ENCODE measurements at regions not wholly inside any gene's neighbourhood (a gene's known extent, or its start where the extent isn't known, plus 50 kb on each side); places are given as distances from the start of the nearest gene placed in this dataset.

GRCh38 chr7:116418524-116418923, 81.0 kb upstream of the CAV2 start:
- no peak for DNase-seq (ENCODE audit: low read depth)

- no peak for DNase-seq (ENCODE audit: low read depth)
Measured at GRCh38 chr7:116420003-116420402, 79.5 kb upstream of the CAV2 start.

GRCh38 chr7:116421298-116421697, 78.2 kb upstream of the CAV2 start:
- DNase-seq (ENCODE audit: low read depth), result no peak

- DNase-seq (ENCODE audit: low read depth), result no peak
Measured at GRCh38 chr7:116422683-116423082, 76.9 kb upstream of the CAV2 start.

- no peak for DNase-seq (ENCODE audit: low read depth)
Measured at GRCh38 chr7:116423499-116423898, 76.0 kb upstream of the CAV2 start.

- no peak for DNase-seq (ENCODE audit: low read depth)
Measured at GRCh38 chr7:116425647-116426209, 73.8 kb upstream of the CAV2 start.

GRCh38 chr7:116426428-116427156, 72.9 kb upstream of the CAV2 start:
- DNase-seq (ENCODE audit: low read depth), result peak; percentile 92

GRCh38 chr7:116429986-116430619, 69.4 kb upstream of the CAV2 start:
- DNase-seq (ENCODE audit: low read depth), result no peak

GRCh38 chr7:116431787-116432526, 67.6 kb upstream of the CAV2 start:
- no peak for DNase-seq (ENCODE audit: low read depth)

GRCh38 chr7:116432527-116432916, 67.0 kb upstream of the CAV2 start:
- no peak for DNase-seq (ENCODE audit: low read depth)

GRCh38 chr7:116433246-116433645, 66.3 kb upstream of the CAV2 start:
- no peak for DNase-seq (ENCODE audit: low read depth)

GRCh38 chr7:116434820-116435341, 64.7 kb upstream of the CAV2 start:
- peak; percentile 56 for DNase-seq (ENCODE audit: low read depth)

GRCh38 chr7:116436305-116436826, 63.2 kb upstream of the CAV2 start:
- no peak for DNase-seq (ENCODE audit: low read depth)

GRCh38 chr7:116438267-116438666, 61.3 kb upstream of the CAV2 start:
- DNase-seq (ENCODE audit: low read depth), result no peak

GRCh38 chr7:116439005-116439404, 60.5 kb upstream of the CAV2 start:
- DNase-seq (ENCODE audit: low read depth), result no peak

- DNase-seq (ENCODE audit: low read depth), result no peak
Measured at GRCh38 chr7:116439841-116440549, 59.5 kb upstream of the CAV2 start.

GRCh38 chr7:116441534-116441933, 58.0 kb upstream of the CAV2 start:
- no peak for DNase-seq (ENCODE audit: low read depth)

GRCh38 chr7:116443101-116443523, 56.4 kb upstream of the CAV2 start:
- peak; percentile 94 for DNase-seq (ENCODE audit: low read depth)

- DNase-seq (ENCODE audit: low read depth), result no peak
Measured at GRCh38 chr7:116443646-116444045, 55.9 kb upstream of the CAV2 start.

GRCh38 chr7:116445447-116446211, 53.9 kb upstream of the CAV2 start:
- DNase-seq (ENCODE audit: low read depth), result no peak
